Endothelial cell of umbilical vein (primary cell): ENCODE measurements at regions not wholly inside any gene's neighbourhood (a gene's known extent, or its start where the extent isn't known, plus 50 kb on each side); places are given as distances from the start of the nearest gene placed in this dataset.

Experiments
- BruUV-seq: library from RNA; stranded (reverse); fragments of 400-500 nt; replicated peaks from 2 replicates; lab custom pipeline; 2021; lab: Mats Ljungman, UMichigan
- CTCF ChIA-PET: fragments of 300-600, 350-600 bp; sonication (Branson Sonifier 250); formaldehyde crosslinking; loops from one replicate; lab custom pipeline; 2021; ENCODE audit warnings: antibody characterized with exemption, inconsistent platforms; lab: Charles Lee
- POLR2A ChIA-PET: fragments of 300-600, 350-600 bp; sonication (Branson Sonifier 250); formaldehyde crosslinking; loops from one replicate; lab custom pipeline; 2021; ENCODE audit warnings: antibody characterized with exemption, inconsistent platforms; lab: Charles Lee
- DNase-seq: peaks from one replicate; pipeline ENCODE4 v3.0.0-alpha.2; 2011; ENCODE audit warnings: low read depth, low spot score
- FAIRE-seq: peaks from 2 replicates; lab custom pipeline; 2011; peaks lifted over from hg19 to GRCh38; lab: Jason Lieb, UNC
- H2AFZ ChIP-seq: 2 replicates; pipeline ENCODE4 v1.6.0; 2012; ENCODE audit warnings: low read depth, low read length, control low read depth, inconsistent platforms
- H3K27ac ChIP-seq: 2 replicates; pipeline ENCODE4 v1.5.1; 2011; ENCODE audit warnings: low read depth, mild to moderate bottlenecking, control low read depth, low read length, moderate library complexity; ENCODE audit not compliant: insufficient read depth
- H3K27me3 ChIP-seq, 2 experiments: 2 replicates each; pipeline versions ENCODE4 v1.6.0 to v1.6.1; 2011; ENCODE audit warnings: low read length in 2 of 2, mixed read lengths in 1 of 2; ENCODE audit not compliant: control insufficient read depth in 2 of 2, insufficient read depth in 2 of 2
- H3K36me3 ChIP-seq, 2 experiments: 2 replicates in 1 of 2; 3 replicates in 1 of 2; pipeline ENCODE4 v1.5.1; 2011; ENCODE audit warnings: low read length in 2 of 2, mild to moderate bottlenecking in 1 of 2, moderate library complexity in 1 of 2; ENCODE audit not compliant: control insufficient read depth in 2 of 2, insufficient read depth in 2 of 2; ENCODE audit errors: extremely low read depth in 1 of 2
- H3K4me1 ChIP-seq: 3 replicates; pipeline ENCODE4 v1.5.1; 2011; ENCODE audit warnings: mild to moderate bottlenecking, low read length; ENCODE audit not compliant: control insufficient read depth, insufficient read depth; ENCODE audit errors: extremely low read depth
- H3K4me2 ChIP-seq: 2 replicates; pipeline ENCODE4 v1.6.1; 2011; ENCODE audit warnings: low read length, control low read depth, mixed read lengths; ENCODE audit not compliant: insufficient read depth
- H3K4me3 ChIP-seq, 3 experiments: fragments of 200-600 bp in 1 of 3; sonication (generic), shearing (Covaris generic) in 1 of 3; replicated peaks in 1 of 3; 2 replicates each; pipeline ENCODE4 v1.5.1; 2011 to 2016; ENCODE audit warnings: control low read depth in 3 of 3, low read length in 3 of 3, mild to moderate bottlenecking in 2 of 3, inconsistent platforms in 1 of 3, low read depth in 1 of 3, moderate library complexity in 1 of 3; ENCODE audit not compliant: insufficient read depth in 1 of 3
- H3K79me2 ChIP-seq: 2 replicates; pipeline ENCODE4 v1.6.0; 2012; ENCODE audit warnings: low read length, inconsistent platforms; ENCODE audit not compliant: control insufficient read depth, insufficient read depth
- H3K9ac ChIP-seq: replicated peaks from 2 replicates; pipeline ENCODE3; 2011; ENCODE audit warnings: low read length, control low read depth; ENCODE audit not compliant: insufficient read depth; ENCODE audit errors: extremely low read depth
- H3K9me1 ChIP-seq: replicated peaks from 3 replicates; pipeline ENCODE4 v1.6.0; 2011; ENCODE audit warnings: mild to moderate bottlenecking, low read length; ENCODE audit not compliant: control insufficient read depth, insufficient read depth; ENCODE audit errors: extremely low read depth
- H3K9me3 ChIP-seq: replicated peaks from 2 replicates; pipeline ENCODE4 v1.5.1; 2012; ENCODE audit warnings: low read length, inconsistent platforms; ENCODE audit not compliant: control insufficient read depth, insufficient read depth
- H4K20me1 ChIP-seq: replicated peaks from 2 replicates; pipeline ENCODE3; 2011; ENCODE audit warnings: mild to moderate bottlenecking, low read length; ENCODE audit not compliant: control insufficient read depth, insufficient read depth; ENCODE audit errors: extremely low read depth
- CTCF ChIP-seq, 2 donors: IDR thresholded peaks; 1 replicate in 1 of 2; 2 replicates in 1 of 2; pipeline ENCODE4 v1.5.1; 2011; ENCODE audit warnings: low read length in 2 of 2, mild to moderate bottlenecking in 2 of 2, moderate library complexity in 2 of 2, control low read depth in 1 of 2, inconsistent platforms in 1 of 2, low read depth in 1 of 2; ENCODE audit not compliant: insufficient read depth in 1 of 2; ENCODE audit errors: extremely low read depth in 1 of 2
- EZH2 ChIP-seq: IDR thresholded peaks from 2 replicates; pipeline ENCODE4 v1.6.1; 2012; ENCODE audit warnings: borderline replicate concordance, low read depth, mild to moderate bottlenecking, moderate library complexity, low read length, inconsistent platforms; ENCODE audit not compliant: severe bottlenecking
- FOS ChIP-seq: IDR thresholded peaks from 2 replicates; pipeline ENCODE4 v1.6.1; 2011; ENCODE audit warnings: mild to moderate bottlenecking, low read length, moderate library complexity, borderline replicate concordance; ENCODE audit not compliant: insufficient read depth
- JUN ChIP-seq: IDR thresholded peaks from 2 replicates; pipeline ENCODE4 v1.6.1; 2011; ENCODE audit warnings: borderline replicate concordance, low read depth; ENCODE audit not compliant: insufficient read length, insufficient read depth
- MYC ChIP-seq: IDR thresholded peaks from one replicate; pipeline ENCODE4 v1.6.1; 2011; ENCODE audit warnings: mild to moderate bottlenecking, low read depth, low read length
- POLR2A ChIP-seq: IDR thresholded peaks from 2 replicates; pipeline ENCODE4 v1.6.1; 2012; ENCODE audit warnings: low read depth, mild to moderate bottlenecking, control low read depth, low read length
- POLR2AphosphoS5 ChIP-seq: IDR thresholded peaks from 2 replicates; pipeline ENCODE4 v1.6.1; 2012; ENCODE audit warnings: low read depth, mild to moderate bottlenecking, control low read depth, low read length, moderate library complexity; ENCODE audit not compliant: insufficient read depth
- dilution Hi-C: fragments of 300-500 bp; cut with MboI; formaldehyde crosslinking; loops from one replicate; pipeline ENCODE4 v1.15.0; 2019; ENCODE audit warnings: low sequenced_read_pairs; ENCODE audit not compliant: extremely low pct_ligation_motif_present
- intact Hi-C: fragments of 100-400 bp; cut with micrococcal nuclease; formaldehyde crosslinking; loops from one replicate; pipeline ENCODE4 v1.10.0; 2022

GRCh38 chr1:163263818-163264655 is 57.7 kb upstream of the NUF2 start:
- FAIRE-seq (no peak), DNase-seq (no peak)
- Histone ChIP-seq H3K27me3 (no peaks in the 10 kb centered on the region), H4K20me1 (no peaks in the 10 kb centered on the region), H2AFZ (no peak overlapping the region), H3K4me2 (no peak overlapping the region), H3K4me3 (no peak overlapping the region), H3K79me2 (no peaks in the 10 kb centered on the region), H3K9me3 (no peaks in the 10 kb centered on the region), H3K27ac (no peak overlapping the region), H3K9me1 (no peaks in the 10 kb centered on the region), H3K36me3 (no peaks in the 10 kb centered on the region), H3K9ac (no peak overlapping the region), H3K4me1 (no peaks in the 10 kb centered on the region)
- no peak for TF ChIP-seq EZH2
- no peak for TF ChIP-seq JUN
- no peak for TF ChIP-seq POLR2AphosphoS5
- no peak for TF ChIP-seq CTCF (IDR thresholded peaks at IDR 0.05; ENCODE audit: extremely low read depth in 1 of 2, insufficient read depth in 1 of 2, low read depth in 1 of 2, low read length in 2 of 2)
- no peak for TF ChIP-seq FOS
- no peak for TF ChIP-seq POLR2A
- TF ChIP-seq MYC, result no peak
- CTCF ChIA-PET, result no interaction called here
- intact Hi-C loops (no loop called here), dilution Hi-C loops (no loop called here)
- POLR2A ChIA-PET, result no interaction called here
- BruUV-seq, result no TSS peak
